ENCODE measurements at regions not wholly inside any gene's neighbourhood (a gene's known extent, or its start where the extent isn't known, plus 50 kb on each side); places are given as distances from the start of the nearest gene placed in this dataset.

DNA sequence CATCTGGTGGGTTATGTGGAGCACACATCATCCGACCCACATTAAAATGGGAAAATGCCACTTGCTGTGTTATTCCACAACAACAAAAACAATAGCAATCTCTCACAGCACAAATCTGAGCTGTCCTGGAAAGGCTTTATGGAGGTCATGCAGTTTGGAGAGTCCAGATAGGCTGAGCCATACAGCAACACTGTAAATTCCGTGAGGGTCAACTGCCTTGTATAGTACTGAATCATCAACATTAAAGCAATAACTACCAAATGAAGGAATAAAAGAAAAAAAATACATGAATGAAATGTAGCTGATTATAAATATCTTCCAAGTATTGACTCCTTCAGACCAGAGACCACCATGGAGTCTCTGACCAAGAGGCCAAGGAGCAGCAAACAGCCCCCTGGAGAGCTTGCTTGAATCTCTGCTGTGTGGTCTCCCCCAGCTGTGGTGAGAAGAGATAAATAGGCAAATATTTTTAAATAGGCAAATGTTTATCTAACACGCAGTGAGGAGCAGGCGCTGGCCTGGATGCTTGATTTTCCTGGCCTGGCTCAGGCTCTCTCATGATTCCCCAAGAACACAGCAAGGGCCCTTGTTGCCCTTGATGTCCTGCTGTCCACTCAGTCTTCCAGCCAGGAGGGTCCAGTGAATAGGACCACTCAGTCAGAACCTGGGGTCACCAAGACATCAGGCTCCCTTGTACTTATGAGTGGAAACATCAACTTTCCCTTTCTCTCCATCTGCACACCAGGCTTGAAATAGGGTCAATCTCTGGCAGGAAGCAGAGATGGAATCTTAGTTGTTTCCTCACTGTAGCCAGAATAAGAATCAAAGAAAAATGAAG, 1021.3 kb downstream of the XPNPEP1 start:
- H3K4me2 ChIP-seq (ENCODE audit: low read depth, low read length, poor library complexity, severe bottlenecking), result no peak overlapping the region
- no peaks in the 10 kb centered on the region for H3F3A ChIP-seq (ENCODE audit: low read depth)
- no peaks in the 10 kb centered on the region for H3K36me3 ChIP-seq (ENCODE audit: insufficient read depth, low read length)
- H3K9me3 ChIP-seq (ENCODE audit: insufficient read depth, low read depth, low read length), result 0 out of 2 replicates have a peak, but pooled peaks cover 3% of the 10 kb centered on the region
- H3K27me3 ChIP-seq (ENCODE audit: insufficient read depth, low read length, poor library complexity, severe bottlenecking), result no peaks in the 10 kb centered on the region
- no peak overlapping the region for H3K4me3 ChIP-seq (ENCODE audit: low read length, poor library complexity, severe bottlenecking)
- no peaks in the 10 kb centered on the region for H4K20me1 ChIP-seq (ENCODE audit: insufficient read depth, low read length, poor library complexity, severe bottlenecking)
- no peak for TF ChIP-seq EZH2phosphoT487 (IDR thresholded peaks at IDR 0.05; ENCODE audit: borderline replicate concordance)
- TF ChIP-seq, protein P1, sequence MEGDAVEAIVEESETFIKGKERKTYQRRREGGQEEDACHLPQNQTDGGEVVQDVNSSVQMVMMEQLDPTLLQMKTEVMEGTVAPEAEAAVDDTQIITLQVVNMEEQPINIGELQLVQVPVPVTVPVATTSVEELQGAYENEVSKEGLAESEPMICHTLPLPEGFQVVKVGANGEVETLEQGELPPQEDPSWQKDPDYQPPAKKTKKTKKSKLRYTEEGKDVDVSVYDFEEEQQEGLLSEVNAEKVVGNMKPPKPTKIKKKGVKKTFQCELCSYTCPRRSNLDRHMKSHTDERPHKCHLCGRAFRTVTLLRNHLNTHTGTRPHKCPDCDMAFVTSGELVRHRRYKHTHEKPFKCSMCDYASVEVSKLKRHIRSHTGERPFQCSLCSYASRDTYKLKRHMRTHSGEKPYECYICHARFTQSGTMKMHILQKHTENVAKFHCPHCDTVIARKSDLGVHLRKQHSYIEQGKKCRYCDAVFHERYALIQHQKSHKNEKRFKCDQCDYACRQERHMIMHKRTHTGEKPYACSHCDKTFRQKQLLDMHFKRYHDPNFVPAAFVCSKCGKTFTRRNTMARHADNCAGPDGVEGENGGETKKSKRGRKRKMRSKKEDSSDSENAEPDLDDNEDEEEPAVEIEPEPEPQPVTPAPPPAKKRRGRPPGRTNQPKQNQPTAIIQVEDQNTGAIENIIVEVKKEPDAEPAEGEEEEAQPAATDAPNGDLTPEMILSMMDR (conservative IDR thresholded peaks at IDR 0.05; ENCODE audit: low read length), result no peak
- no peaks in the 10 kb centered on the region for H3K9me2 ChIP-seq (replicated peaks; ENCODE audit: low read depth, low read length)
- H3K9ac ChIP-seq (ENCODE audit: low read depth, low read length, poor library complexity, severe bottlenecking), result no peak overlapping the region
- H3K79me2 ChIP-seq (ENCODE audit: insufficient read depth, low read length), result no peaks in the 10 kb centered on the region
- H2AFZ ChIP-seq (ENCODE audit: low read length), result no peak overlapping the region
- H3K4me1 ChIP-seq (ENCODE audit: insufficient read depth, low read length, poor library complexity, severe bottlenecking), result no peaks in the 10 kb centered on the region

- no peaks in the 10 kb centered on the region for H3K79me2 ChIP-seq (ENCODE audit: insufficient read depth, low read length)
- no peaks in the 10 kb centered on the region for H4K20me1 ChIP-seq (ENCODE audit: insufficient read depth, low read length, poor library complexity, severe bottlenecking)
- H3K27me3 ChIP-seq (ENCODE audit: insufficient read depth, low read length, poor library complexity, severe bottlenecking), result no peaks in the 10 kb centered on the region
- no peaks in the 10 kb centered on the region for H3K36me3 ChIP-seq (ENCODE audit: insufficient read depth, low read length)
- no peak overlapping the region for H2AFZ ChIP-seq (ENCODE audit: low read length)
- no peaks in the 10 kb centered on the region for H3K4me1 ChIP-seq (ENCODE audit: insufficient read depth, low read length, poor library complexity, severe bottlenecking)
- no peak overlapping the region for H3K4me3 ChIP-seq (ENCODE audit: low read length, poor library complexity, severe bottlenecking)
- H3K9me2 ChIP-seq (replicated peaks; ENCODE audit: low read depth, low read length), result no peaks in the 10 kb centered on the region
- no peak overlapping the region for H3K9ac ChIP-seq (ENCODE audit: low read depth, low read length, poor library complexity, severe bottlenecking)
- TF ChIP-seq, protein P1 (conservative IDR thresholded peaks at IDR 0.05; ENCODE audit: low read length), result no peak
- TF ChIP-seq EZH2phosphoT487 (IDR thresholded peaks at IDR 0.05; ENCODE audit: borderline replicate concordance), result no peak
- no peaks in the 10 kb centered on the region for H3F3A ChIP-seq (ENCODE audit: low read depth)
- 0 out of 2 replicates have a peak, but pooled peaks cover 3% of the 10 kb centered on the region for H3K9me3 ChIP-seq (ENCODE audit: insufficient read depth, low read depth, low read length)
- H3K4me2 ChIP-seq (ENCODE audit: low read depth, low read length, poor library complexity, severe bottlenecking), result no peak overlapping the region
Observed at GRCh38 chr10:108899670-108900069, 1023.6 kb downstream of the XPNPEP1 start.

GRCh38 chr10:108894402-108895301, 1028.7 kb downstream of the XPNPEP1 start:
- Histone ChIP-seq H3K9ac (ENCODE audit: low read depth, low read length, poor library complexity, severe bottlenecking) (no peak overlapping the region), H3K4me3 (ENCODE audit: low read length, poor library complexity, severe bottlenecking) (no peak overlapping the region), H3K27me3 (ENCODE audit: insufficient read depth, low read length, poor library complexity, severe bottlenecking) (no peaks in the 10 kb centered on the region), H3K4me1 (ENCODE audit: insufficient read depth, low read length, poor library complexity, severe bottlenecking) (no peaks in the 10 kb centered on the region), H3K9me3 (ENCODE audit: insufficient read depth, low read depth, low read length) (0 out of 2 replicates have a peak, but pooled peaks cover 3% of the 10 kb centered on the region), H2AFZ (ENCODE audit: low read length) (no peak overlapping the region), H3K36me3 (ENCODE audit: insufficient read depth, low read length) (no peaks in the 10 kb centered on the region), H3K79me2 (ENCODE audit: insufficient read depth, low read length) (no peaks in the 10 kb centered on the region), H3K9me2 (replicated peaks; ENCODE audit: low read depth, low read length) (no peaks in the 10 kb centered on the region), H3K4me2 (ENCODE audit: low read depth, low read length, poor library complexity, severe bottlenecking) (no peak overlapping the region), H4K20me1 (ENCODE audit: insufficient read depth, low read length, poor library complexity, severe bottlenecking) (no peaks in the 10 kb centered on the region), H3F3A (ENCODE audit: low read depth) (no peaks in the 10 kb centered on the region)
- TF ChIP-seq EZH2phosphoT487 (IDR thresholded peaks at IDR 0.05; ENCODE audit: borderline replicate concordance), result no peak
- TF ChIP-seq, protein P1 (conservative IDR thresholded peaks at IDR 0.05; ENCODE audit: low read length), result no peak

Measured in Loucy (cell line).